Neuronal stem cell (in vitro differentiated cells): ENCODE measurements at regions not wholly inside any gene's neighbourhood (a gene's known extent, or its start where the extent isn't known, plus 50 kb on each side); places are given as distances from the start of the nearest gene placed in this dataset.
A peak's percentile ranks its signal among the peaks of the same experiment; 100 is the strongest.

Source experiments
- DNase-seq: peaks from one replicate; pipeline ENCODE4 v3.0.0-alpha.2; 2013; ENCODE audit warnings: low spot score
- H2AFZ ChIP-seq: one replicate; pipeline ENCODE4 v1.6.1; 2013; ENCODE audit warnings: mild to moderate bottlenecking, low read length, inconsistent platforms
- H2AK5ac ChIP-seq: 2 replicates; pipeline ENCODE4 v1.6.1; 2013; ENCODE audit warnings: low read depth, mild to moderate bottlenecking, inconsistent platforms, low read length, moderate library complexity, mixed read lengths
- H2BK120ac ChIP-seq: 2 replicates; pipeline ENCODE4 v1.6.1; 2013; ENCODE audit warnings: low read depth, mild to moderate bottlenecking, inconsistent platforms, low read length, moderate library complexity, mixed read lengths
- H2BK12ac ChIP-seq: one replicate; pipeline ENCODE4 v1.6.1; 2013; ENCODE audit warnings: low read length, inconsistent platforms
- H2BK15ac ChIP-seq: 2 replicates; pipeline ENCODE4 v1.6.1; 2013; ENCODE audit warnings: mild to moderate bottlenecking, low read length, inconsistent platforms, mixed read lengths
- H2BK5ac ChIP-seq: one replicate; pipeline ENCODE4 v1.6.1; 2013; ENCODE audit warnings: inconsistent platforms, mild to moderate bottlenecking, low read length, moderate library complexity
- H3K14ac ChIP-seq: one replicate; pipeline ENCODE4 v1.6.1; 2013; ENCODE audit warnings: low read length, inconsistent platforms
- H3K18ac ChIP-seq: 2 replicates; pipeline ENCODE4 v1.6.1; 2013; ENCODE audit warnings: low read length, inconsistent platforms
- H3K23ac ChIP-seq: 2 replicates; pipeline ENCODE4 v1.6.1; 2013; ENCODE audit warnings: low read depth, mild to moderate bottlenecking, mixed read lengths, low read length, inconsistent platforms; ENCODE audit not compliant: poor library complexity
- H3K27ac ChIP-seq: replicated peaks from 3 replicates; pipeline ENCODE4 v1.5.1; 2013; ENCODE audit warnings: low read length, inconsistent platforms
- H3K27me3 ChIP-seq, 3 experiments: 2 replicates each; pipeline ENCODE4 v1.6.1; 2013; ENCODE audit warnings: low read length in 3 of 3, mild to moderate bottlenecking in 2 of 3, inconsistent platforms in 1 of 3, low read depth in 1 of 3, mixed read lengths in 1 of 3, moderate library complexity in 1 of 3; ENCODE audit not compliant: control insufficient read depth in 3 of 3, insufficient read depth in 3 of 3
- H3K36me3 ChIP-seq, 2 donors: replicated peaks in 1 of 2; 2 replicates each; pipeline ENCODE4 v1.6.1; 2013; ENCODE audit warnings: low read length in 2 of 2; ENCODE audit not compliant: control insufficient read depth in 2 of 2, insufficient read depth in 2 of 2
- H3K4ac ChIP-seq: 2 replicates; pipeline ENCODE4 v1.6.1; 2013; ENCODE audit warnings: inconsistent platforms, mild to moderate bottlenecking, low read length, moderate library complexity
- H3K4me1 ChIP-seq, 2 donors: 1 replicate in 1 of 2; 2 replicates in 1 of 2; pipeline ENCODE4 v1.6.1; 2013; ENCODE audit warnings: low read length in 2 of 2, low read depth in 1 of 2; ENCODE audit not compliant: control insufficient read depth in 2 of 2, insufficient read depth in 1 of 2
- H3K4me2 ChIP-seq: one replicate; pipeline ENCODE4 v1.6.1; 2013; ENCODE audit warnings: mild to moderate bottlenecking, low read length, inconsistent platforms; ENCODE audit not compliant: insufficient read depth, poor library complexity, severe bottlenecking
- H3K4me3 ChIP-seq, 2 donors: 2 replicates each; pipeline ENCODE4 v1.5.1; 2013; ENCODE audit warnings: low read length in 2 of 2, mild to moderate bottlenecking in 2 of 2, inconsistent platforms in 1 of 2, moderate library complexity in 1 of 2
- H3K79me1 ChIP-seq: one replicate; pipeline ENCODE4 v1.6.1; 2013; ENCODE audit warnings: low read depth, mild to moderate bottlenecking, inconsistent platforms, low read length, moderate library complexity
- H3K9ac ChIP-seq: one replicate; pipeline ENCODE4 v1.6.1; 2013; ENCODE audit warnings: mild to moderate bottlenecking, low read depth, low read length, inconsistent platforms; ENCODE audit not compliant: poor library complexity
- H3K9me3 ChIP-seq, 2 donors: replicated peaks in 1 of 2; 2 replicates each; pipeline versions ENCODE3 to v1.6.1; 2013; ENCODE audit warnings: low read length in 2 of 2, mild to moderate bottlenecking in 2 of 2, inconsistent platforms in 1 of 2, low read depth in 1 of 2, mixed read lengths in 1 of 2, moderate library complexity in 1 of 2; ENCODE audit not compliant: control insufficient read depth in 2 of 2, insufficient read depth in 1 of 2
- H4K8ac ChIP-seq: one replicate; pipeline ENCODE4 v1.6.1; 2013; ENCODE audit warnings: low read depth, mild to moderate bottlenecking, inconsistent platforms, low read length, moderate library complexity
- H4K91ac ChIP-seq: one replicate; pipeline ENCODE4 v1.6.1; 2013; ENCODE audit warnings: low read length, low read depth, mild to moderate bottlenecking, inconsistent platforms; ENCODE audit not compliant: poor library complexity
- WGBS, 2 donors: extraction: QIAGEN DNeasy Blood & Tissue Kit; methylation state at CpG; one replicate each; pipeline ENCODE4 v1.1.7; 2013; ENCODE audit warnings: missing lambda C conversion rate in 2 of 2, mixed read lengths in 1 of 2; ENCODE audit not compliant: insufficient read length in 2 of 2, insufficient replicate concordance in 1 of 2; ENCODE audit errors: extremely low coverage in 2 of 2; 5-methylcytosine and 5-hydroxymethylcytosine counted together

DNA sequence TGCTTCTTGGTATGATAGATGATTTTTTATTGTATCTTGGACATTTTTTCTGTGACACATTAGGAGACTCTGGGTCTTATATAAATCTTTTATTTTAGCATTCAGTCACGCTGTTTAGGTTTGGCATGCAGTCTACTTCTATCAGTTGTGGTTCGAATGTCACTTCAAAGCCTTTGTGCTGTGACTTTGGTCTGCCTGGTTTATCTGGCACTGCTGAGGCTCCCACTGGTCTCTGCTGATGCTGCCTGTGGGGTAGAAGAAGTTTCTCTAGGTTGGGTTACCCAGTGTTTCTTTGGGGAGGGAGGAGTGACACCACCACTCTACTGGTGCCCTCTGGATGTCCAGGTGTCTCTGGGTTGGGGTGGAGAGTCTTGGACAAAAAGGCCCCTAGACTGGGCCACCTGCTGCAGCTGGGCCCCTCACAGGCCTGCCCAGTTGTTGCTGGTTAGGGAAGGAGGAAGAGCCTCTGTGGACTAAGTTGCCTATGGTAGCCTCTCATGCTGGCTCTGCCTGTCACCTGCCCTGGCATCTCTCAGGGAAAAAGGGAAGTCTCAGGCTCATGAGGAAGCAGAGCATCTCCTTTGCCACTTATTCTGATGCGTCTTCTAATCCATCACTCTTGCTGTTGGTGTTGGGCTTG lies 115.4 kb upstream of the HS6ST1 start:
- no peaks in the 10 kb centered on the region for H3K27me3 ChIP-seq

GRCh38 chr2:128435576-128436478 lies 117.2 kb upstream of the HS6ST1 start:
- Histone ChIP-seq H3K23ac (no peak overlapping the region), H4K91ac (no peak overlapping the region), H2BK12ac (no peak overlapping the region), H3K9me3 (no peaks in the 10 kb centered on the region), H2BK5ac (no peak overlapping the region), H3K14ac (no peak overlapping the region), H3K4me1 (peaks cover 0 to 3% of the 10 kb centered on the region in 2 donors), H2BK15ac (no peak overlapping the region), H2BK120ac (no peak overlapping the region), H3K27me3 (no peaks in the 10 kb centered on the region), H3K9ac (no peak overlapping the region), H3K79me1 (peaks cover under 1% of the 10 kb centered on the region), H2AK5ac (peak overlapping the region; percentile 88), H3K4me3 (no peak overlapping the region), H3K27ac (no peak overlapping the region), H3K4me2 (no peak overlapping the region), H4K8ac (peak overlapping the region; percentile 23), H3K18ac (peak overlapping the region; percentile 52), H3K4ac (peak overlapping the region; percentile 30), H3K36me3 (no peaks in the 10 kb centered on the region), H2AFZ (peak overlapping the region; percentile 34)
- WGBS, 2 donors = no CpG with 5 or more reads among the region's 18 CpGs
- no peak for DNase-seq

More for the DNA sequence above, 115.4 kb upstream of the HS6ST1 start:
- Histone ChIP-seq H2AK5ac (no peak overlapping the region), H3K4me3 (no peak overlapping the region), H3K9me3 (peaks cover 0 to 6% of the 10 kb centered on the region in 2 donors), H3K27ac (no peak overlapping the region), H3K14ac (no peak overlapping the region), H3K18ac (no peak overlapping the region), H3K36me3 (no peaks in the 10 kb centered on the region), H3K9ac (no peak overlapping the region), H3K79me1 (no peaks in the 10 kb centered on the region), H2BK120ac (no peak overlapping the region), H2AFZ (no peak overlapping the region), H2BK15ac (no peak overlapping the region), H3K4me1 (peaks cover 0 to 3% of the 10 kb centered on the region in 2 donors), H4K91ac (no peak overlapping the region), H2BK5ac (no peak overlapping the region), H3K4me2 (no peak overlapping the region), H3K4ac (no peak overlapping the region), H3K23ac (no peak overlapping the region), H2BK12ac (no peak overlapping the region), H4K8ac (no peak overlapping the region)
- no CpG with 5 or more reads among the region's 3 CpGs for WGBS, 2 donors
- no peak for DNase-seq

GRCh38 chr2:128436479-128437203 lies 118.0 kb upstream of the HS6ST1 start:
- DNase-seq = no peak
- no peak overlapping the region for H3K27ac ChIP-seq
- no peak overlapping the region for H3K4me2 ChIP-seq
- no peak overlapping the region for H4K91ac ChIP-seq
- H4K8ac ChIP-seq = no peak overlapping the region
- H2BK120ac ChIP-seq = no peak overlapping the region
- H3K27me3 ChIP-seq = no peaks in the 10 kb centered on the region
- no peak overlapping the region for H2BK12ac ChIP-seq
- no peak overlapping the region for H2BK5ac ChIP-seq
- no peaks in the 10 kb centered on the region for H3K9me3 ChIP-seq
- no peak overlapping the region for H2AFZ ChIP-seq
- H2AK5ac ChIP-seq = peak overlapping the region; percentile 88
- H3K18ac ChIP-seq = peak overlapping the region; percentile 13
- H3K79me1 ChIP-seq = peaks cover 2% of the 10 kb centered on the region
- H3K4me3 ChIP-seq = no peak overlapping the region
- peak overlapping the region; percentile 61 for H3K4ac ChIP-seq
- peaks cover 0 to 3% of the 10 kb centered on the region in 2 donors for H3K4me1 ChIP-seq
- no CpG with 5 or more reads among the region's 12 CpGs for WGBS, 2 donors
- H2BK15ac ChIP-seq = no peak overlapping the region
- H3K23ac ChIP-seq = peak overlapping the region; percentile 83
- H3K14ac ChIP-seq = no peak overlapping the region
- no peaks in the 10 kb centered on the region for H3K36me3 ChIP-seq
- H3K9ac ChIP-seq = no peak overlapping the region

- Histone ChIP-seq H3K14ac (no peak overlapping the region), H3K4me1 (peaks cover 0 to 3% of the 10 kb centered on the region in 2 donors)
- no CpG with 5 or more reads among the region's 9 CpGs for WGBS, 2 donors
These were observed 118.5 kb upstream of the HS6ST1 start for GRCh38 chr2:128437204-128437565.

More at GRCh38 chr2:128437204-128437565, 118.5 kb upstream of the HS6ST1 start:
- Histone ChIP-seq H3K27ac (no peak overlapping the region), H4K8ac (no peak overlapping the region), H3K4me2 (no peak overlapping the region), H3K27me3 (no peaks in the 10 kb centered on the region), H3K23ac (no peak overlapping the region), H3K18ac (no peak overlapping the region), H3K4ac (peak overlapping the region; percentile 61), H2BK5ac (no peak overlapping the region), H2AFZ (no peak overlapping the region), H2BK120ac (no peak overlapping the region), H3K36me3 (no peaks in the 10 kb centered on the region), H3K9ac (no peak overlapping the region), H3K79me1 (peaks cover 2% of the 10 kb centered on the region), H3K4me3 (no peak overlapping the region), H2AK5ac (peak overlapping the region; percentile 73), H2BK15ac (peak overlapping the region; percentile 83), H2BK12ac (no peak overlapping the region), H4K91ac (no peak overlapping the region), H3K9me3 (no peaks in the 10 kb centered on the region)
- no peak for DNase-seq
